Pancreas (tissue), 10 donors: ENCODE measurements at regions not wholly inside any gene's neighbourhood (a gene's known extent, or its start where the extent isn't known, plus 50 kb on each side); places are given as distances from the start of the nearest gene placed in this dataset.
A peak's percentile ranks its signal among the peaks of the same experiment; 100 is the strongest.

Experiments
- ATAC-seq, 4 donors: fragments of 200-7000 bp; cut with Tn5 transposase; one replicate each; pipeline versions ENCODE4 v1.8.0 to v1.9.1; 2020; ENCODE audit warnings: mild to moderate bottlenecking in 4 of 4, moderate library complexity in 4 of 4
- DNase-seq, 6 donors: peaks; one replicate each; pipeline ENCODE4 v3.0.0-alpha.2; 2020
- FAIRE-seq: peaks from 2 replicates; lab custom pipeline; 2012; peaks lifted over from hg19 to GRCh38; lab: Jason Lieb, UNC
- H3K27ac ChIP-seq, 4 donors: fragments of 200-600 bp; sonication (generic); 1 replicate in 3 of 4; 2 replicates in 1 of 4; pipeline versions ENCODE4 v1.5.0 to v1.8.0; 2020
- H3K27me3 ChIP-seq, 4 donors: fragments of 200-600 bp; one replicate each; pipeline ENCODE4 v1.8.0; 2021
- H3K36me3 ChIP-seq, 3 donors: fragments of 200-600 bp; sonication (generic) in 1 of 3; one replicate each; pipeline versions ENCODE4 v1.5.0 to v1.8.0; 2020 to 2021
- H3K4me1 ChIP-seq, 3 donors: fragments of 200-600 bp; one replicate each; pipeline ENCODE4 v1.8.0; 2021
- H3K4me3 ChIP-seq, 4 donors: fragments of 200-600 bp; sonication (generic) in 2 of 4; one replicate each; pipeline versions ENCODE4 v1.5.0 to v1.8.0; 2020 to 2021
- H3K9me3 ChIP-seq, 4 donors: fragments of 200-600 bp; one replicate each; pipeline ENCODE4 v1.8.0; 2021
- WGBS, 2 donors: extraction: QIAGEN DNeasy Blood & Tissue Kit; methylation state at CpG; one replicate each; pipeline ENCODE4 v1.1.7; 2013; 5-methylcytosine and 5-hydroxymethylcytosine counted together
- intact Hi-C, 3 donors: fragments of 100-400 bp; cut with DNase I; formaldehyde crosslinking; loops; one replicate each; pipeline versions ENCODE4 v1.11.1 to v1.14.2; 2022
- TF ChIP-seq, protein P1 (sequence below), 4 donors: fragments of 200-600 bp; sonication (generic) in 3 of 4; IDR thresholded peaks; one replicate each; pipeline versions ENCODE4 v1.5.0 to v1.8.0; 2021; ENCODE audit warnings: antibody characterized with exemption in 4 of 4
- donor health status: healthy with polysubstance abuse.
- donor health status: DM: no; HTN: no; CAD: no; lungs with moderate emphysema.
- donor health status: DM: no; HTN: no; CAD: no.
- donor health status: control.
- donor health status: control.
- donor health status: Bipolar disorder and iron deficiency.
- donor health status: DM: yes; HTN: yes; CAD: no.
- donor health status: DM: no; HTN: no; CAD: no.
- donor health status: DM: no; HTN: no; CAD: no.
- donor health status: DM: yes; HTN: yes; CAD: no.

DNA sequence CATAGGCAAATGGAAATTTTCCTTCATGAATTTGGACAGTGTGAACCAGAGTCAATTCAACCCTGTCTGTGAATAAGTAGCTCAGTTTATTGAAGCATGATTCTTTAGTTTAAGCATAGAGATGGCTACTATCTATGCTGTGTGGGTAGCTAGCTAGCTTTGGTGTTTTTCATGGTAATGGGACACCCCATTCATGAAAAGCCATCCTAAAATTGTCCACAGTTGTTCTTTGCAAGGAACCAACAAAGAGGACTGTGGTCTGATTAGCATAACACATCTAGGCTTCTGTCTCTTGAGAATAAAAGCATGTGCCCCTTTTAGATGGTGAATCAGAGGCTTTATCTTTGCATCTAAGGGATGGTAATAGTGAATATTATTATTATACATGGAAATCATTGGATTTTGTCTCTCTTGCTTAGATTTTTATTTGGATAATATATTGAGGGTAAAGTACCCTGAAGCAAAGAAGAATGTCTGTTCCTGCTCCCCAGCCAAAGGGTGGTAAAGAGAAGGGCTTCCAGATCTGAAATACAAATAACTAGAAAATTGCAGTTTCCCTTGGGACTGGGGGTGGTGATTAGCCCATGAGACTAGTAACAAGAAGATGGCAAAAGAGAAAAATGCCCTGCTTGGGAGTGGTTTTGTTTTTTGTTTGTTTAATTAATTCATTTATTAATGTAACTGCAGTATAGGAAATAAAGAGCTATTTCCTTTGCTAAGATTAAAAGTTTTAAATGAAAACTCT lies 624.2 kb upstream of the ZNF608 start:
- H3K9me3 ChIP-seq: no peaks in the 10 kb centered on the region
- H3K4me3 ChIP-seq: no peak overlapping the region
- no peaks in the 10 kb centered on the region for H3K4me1 ChIP-seq
- H3K27ac ChIP-seq: no peak overlapping the region
- FAIRE-seq: no peak
- no peak for DNase-seq
- no peak for ATAC-seq
- TF ChIP-seq, protein P1, sequence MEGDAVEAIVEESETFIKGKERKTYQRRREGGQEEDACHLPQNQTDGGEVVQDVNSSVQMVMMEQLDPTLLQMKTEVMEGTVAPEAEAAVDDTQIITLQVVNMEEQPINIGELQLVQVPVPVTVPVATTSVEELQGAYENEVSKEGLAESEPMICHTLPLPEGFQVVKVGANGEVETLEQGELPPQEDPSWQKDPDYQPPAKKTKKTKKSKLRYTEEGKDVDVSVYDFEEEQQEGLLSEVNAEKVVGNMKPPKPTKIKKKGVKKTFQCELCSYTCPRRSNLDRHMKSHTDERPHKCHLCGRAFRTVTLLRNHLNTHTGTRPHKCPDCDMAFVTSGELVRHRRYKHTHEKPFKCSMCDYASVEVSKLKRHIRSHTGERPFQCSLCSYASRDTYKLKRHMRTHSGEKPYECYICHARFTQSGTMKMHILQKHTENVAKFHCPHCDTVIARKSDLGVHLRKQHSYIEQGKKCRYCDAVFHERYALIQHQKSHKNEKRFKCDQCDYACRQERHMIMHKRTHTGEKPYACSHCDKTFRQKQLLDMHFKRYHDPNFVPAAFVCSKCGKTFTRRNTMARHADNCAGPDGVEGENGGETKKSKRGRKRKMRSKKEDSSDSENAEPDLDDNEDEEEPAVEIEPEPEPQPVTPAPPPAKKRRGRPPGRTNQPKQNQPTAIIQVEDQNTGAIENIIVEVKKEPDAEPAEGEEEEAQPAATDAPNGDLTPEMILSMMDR (IDR thresholded peaks at IDR 0.05): no peak
- intact Hi-C loops: no loop called here
- no peaks in the 10 kb centered on the region for H3K36me3 ChIP-seq
- no peaks in the 10 kb centered on the region for H3K27me3 ChIP-seq

DNA sequence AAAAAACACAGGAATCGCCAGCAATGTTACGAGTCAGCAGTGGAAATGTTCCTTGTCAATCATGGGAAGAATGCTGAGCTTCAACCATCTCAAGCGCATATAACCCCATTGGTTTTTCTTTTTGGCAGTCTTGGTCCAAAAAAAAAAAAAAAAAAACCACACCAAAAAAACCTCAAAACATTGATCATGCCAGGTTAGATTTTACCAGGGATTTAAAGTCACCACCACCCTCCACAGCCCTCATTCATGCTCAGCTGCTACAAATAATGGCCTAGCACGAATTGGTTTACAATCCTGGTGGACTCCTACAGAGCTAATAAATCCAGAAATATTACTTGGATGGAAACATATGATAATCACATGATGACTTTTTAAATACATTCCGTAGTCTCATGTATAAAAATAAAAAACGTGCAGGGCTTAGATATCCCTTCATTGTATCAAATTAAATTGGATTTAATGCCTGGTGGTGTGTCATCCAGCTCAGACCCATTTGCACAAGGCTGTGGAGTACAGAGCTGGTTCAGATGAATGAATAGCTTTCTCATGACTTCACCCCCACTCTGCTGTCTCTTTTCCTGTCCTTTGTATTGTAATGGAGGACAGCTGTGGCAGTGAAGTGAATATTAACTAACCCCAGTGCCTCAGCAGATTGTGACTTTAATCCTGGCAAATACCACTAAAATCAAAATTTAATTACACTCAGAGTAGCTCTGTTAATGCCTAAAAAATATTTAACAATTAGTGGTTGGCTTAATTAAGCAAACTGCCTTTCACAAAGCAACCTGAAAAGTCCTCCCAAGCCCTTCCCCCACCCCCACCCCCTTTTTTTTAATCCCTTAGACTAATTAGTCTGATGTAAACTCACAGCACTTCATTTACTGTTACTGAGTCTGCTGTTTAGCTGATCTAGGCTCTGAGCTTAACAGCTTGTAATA lies 626.5 kb upstream of the ZNF608 start:
- intact Hi-C loops: no loop called here
- Histone ChIP-seq H3K27ac (no peak overlapping the region), H3K9me3 (no peaks in the 10 kb centered on the region), H3K4me1 (no peaks in the 10 kb centered on the region), H3K36me3 (no peaks in the 10 kb centered on the region), H3K27me3 (no peaks in the 10 kb centered on the region), H3K4me3 (no peak overlapping the region)
- TF ChIP-seq, protein P1 (IDR thresholded peaks at IDR 0.05): no peak
- WGBS, 2 donors: 82 to 88% methylated on average over 6 of the region's 6 CpGs
- FAIRE-seq: no peak
- no peak for DNase-seq
- ATAC-seq: peak in 1 of 4 donors; percentile 35

DNA sequence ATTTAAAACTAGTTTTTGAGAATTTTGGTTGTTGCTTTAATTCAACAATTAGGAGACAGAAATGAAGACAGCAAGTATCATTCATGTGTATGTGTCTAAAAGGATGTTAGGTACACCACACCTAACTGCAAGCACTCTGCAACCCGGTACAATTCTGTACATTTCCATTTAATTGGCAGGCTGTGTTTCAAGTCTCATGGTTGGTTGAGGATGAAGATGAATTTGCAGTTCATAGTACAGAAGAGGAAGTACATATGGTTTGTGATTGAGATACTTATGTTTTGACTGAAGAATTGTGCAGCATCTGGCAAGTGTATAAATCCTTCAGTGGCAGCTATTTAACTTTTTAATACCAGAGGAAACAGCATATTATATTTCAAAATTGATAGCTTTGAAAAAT lies 628.7 kb upstream of the ZNF608 start:
- TF ChIP-seq, protein P1 (IDR thresholded peaks at IDR 0.05): no peak
- Histone ChIP-seq H3K36me3 (no peaks in the 10 kb centered on the region), H3K4me3 (no peak overlapping the region), H3K4me1 (no peaks in the 10 kb centered on the region), H3K9me3 (no peaks in the 10 kb centered on the region), H3K27me3 (no peaks in the 10 kb centered on the region), H3K27ac (no peak overlapping the region)
- no peak for DNase-seq
- WGBS, 2 donors: 85 to 88% methylated on average over 1 of the region's 1 CpG
- no peak for FAIRE-seq
- ATAC-seq: no peak
- intact Hi-C loops: no loop called here

DNA sequence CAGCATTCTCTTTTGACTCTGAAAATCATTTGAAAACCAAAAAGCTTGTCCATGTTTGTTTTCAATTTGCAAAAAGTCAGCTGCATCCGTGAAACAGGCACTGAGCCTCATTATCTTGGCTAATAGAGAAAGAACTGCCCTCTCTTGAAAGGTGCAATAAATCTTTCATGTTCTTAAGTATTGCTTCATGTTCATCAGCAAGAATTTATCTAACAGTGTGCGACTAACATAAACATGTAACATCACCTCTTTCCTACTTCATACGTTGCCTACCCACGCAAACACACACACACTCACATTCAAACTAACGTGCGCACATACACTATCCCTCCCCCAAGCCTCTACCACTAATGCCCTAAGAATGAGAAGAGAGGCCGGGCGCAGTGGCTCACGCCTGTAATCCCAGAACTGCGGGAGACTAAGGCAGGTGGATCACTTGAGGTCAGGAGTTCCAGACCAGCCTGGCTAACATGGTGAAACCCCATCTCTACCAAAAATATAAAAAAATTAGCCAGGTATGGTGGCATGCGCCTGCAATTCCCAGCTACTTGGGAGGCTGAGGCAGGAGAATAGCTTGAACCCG lies 629.7 kb upstream of the ZNF608 start:
- no peak for DNase-seq
- no peak overlapping the region for H3K4me3 ChIP-seq
- WGBS, 2 donors: 87 to 91% methylated on average over 12 of the region's 12 CpGs

More for the DNA sequence above, 629.7 kb upstream of the ZNF608 start:
- no peaks in the 10 kb centered on the region for H3K36me3 ChIP-seq
- TF ChIP-seq, protein P1 (IDR thresholded peaks at IDR 0.05): no peak
- FAIRE-seq (no peak), ATAC-seq (no peak)
- no peaks in the 10 kb centered on the region for H3K4me1 ChIP-seq
- H3K27ac ChIP-seq: no peak overlapping the region
- H3K9me3 ChIP-seq: no peaks in the 10 kb centered on the region
- intact Hi-C loops: no loop called here
- H3K27me3 ChIP-seq: no peaks in the 10 kb centered on the region
